RWPE1 (cell line): ENCODE measurements at regions not wholly inside any gene's neighbourhood (a gene's known extent, or its start where the extent isn't known, plus 50 kb on each side); places are given as distances from the start of the nearest gene placed in this dataset.

Experiments used
- CTCF ChIA-PET: fragments of 350-600 bp; sonication (Branson Sonifier 250); formaldehyde crosslinking; extraction: SDS; loops from one replicate; lab custom pipeline; 2021; lab: Yijun Ruan, JAX
- POLR2A ChIA-PET: fragments of 400-600 bp; formaldehyde crosslinking; extraction: SDS; loops from one replicate; lab custom pipeline; 2020; ENCODE audit warnings: antibody characterized with exemption; ENCODE audit not compliant: low non-redundant PET; lab: Yijun Ruan, JAX
- DNase-seq: peaks from one replicate; pipeline ENCODE4 v3.0.0; 2012; ENCODE audit warnings: low spot score
- H3K27ac ChIP-seq: fragments of 450-650 bp; 2 replicates; pipeline ENCODE4 v1.5.1; 2017
- CTCF ChIP-seq: fragments of 450-650 bp; conservative IDR thresholded peaks from 2 replicates; pipeline ENCODE4 v1.5.1; 2017; ENCODE audit warnings: low read depth, mild to moderate bottlenecking

GRCh38 chr17:57197466-57198071, 58.8 kb upstream of the MSI2 start:
- DNase-seq = no peak
- CTCF ChIA-PET = no interaction called here
- H3K27ac ChIP-seq = no peak overlapping the region
- no peak for TF ChIP-seq CTCF
- POLR2A ChIA-PET = no interaction called here

- CTCF ChIA-PET = interaction anchor here (0.7 kb wide), 2 partner anchors 18 to 22 kb away, joined by 3 to 4 read pairs; no protein-coding TSS in a partner anchor
- H3K27ac ChIP-seq = no peak overlapping the region
- POLR2A ChIA-PET = no interaction called here
- no peak for TF ChIP-seq CTCF
- no peak for DNase-seq
These were observed 54.8 kb upstream of the MSI2 start for GRCh38 chr17:57201481-57201880.

GRCh38 chr17:57203040-57203439, 53.3 kb upstream of the MSI2 start:
- ChIA-PET CTCF (interaction anchor here (0.6 kb wide), 1 partner anchor 11 kb away, joined by 3 read pairs; no protein-coding TSS in a partner anchor), POLR2A (no interaction called here)
- TF ChIP-seq CTCF = no peak
- no peak for DNase-seq
- H3K27ac ChIP-seq = no peak overlapping the region
